IMR-90 (cell line): ENCODE measurements at regions not wholly inside any gene's neighbourhood (a gene's known extent, or its start where the extent isn't known, plus 50 kb on each side); places are given as distances from the start of the nearest gene placed in this dataset.

Source experiments
- ATAC-seq: fragments of 200-7000 bp; cut with Tn5 transposase; 2 replicates; pipeline ENCODE4 v1.9.1; 2020; ENCODE audit warnings: low read depth, mild to moderate bottlenecking, moderate library complexity
- BruUV-seq: library from RNA; stranded (reverse); fragments of 400-500 nt; replicated peaks from 2 replicates; lab custom pipeline; 2021; lab: Mats Ljungman, UMichigan
- CTCF ChIA-PET: fragments of 300-600 bp; formaldehyde crosslinking; extraction: SDS; loops from one replicate; lab custom pipeline; 2021; ENCODE audit warnings: antibody characterized with exemption; lab: Yijun Ruan, JAX
- POLR2A ChIA-PET: fragments of 300-600 bp; sonication (Branson Sonifier 250); formaldehyde crosslinking; loops from one replicate; lab custom pipeline; 2022; ENCODE audit warnings: antibody characterized with exemption; ENCODE audit not compliant: unreplicated experiment; lab: Charles Lee
- DNase-seq: peaks from one replicate; pipeline ENCODE4 v3.0.0; 2013
- H2AFZ ChIP-seq: replicated peaks from 2 replicates; pipeline ENCODE3; 2013; ENCODE audit warnings: low read length, mild to moderate bottlenecking; ENCODE audit not compliant: poor library complexity
- H2AK5ac ChIP-seq: 2 replicates; pipeline ENCODE4 v1.6.1; 2013; ENCODE audit warnings: low read depth, low read length, inconsistent platforms
- H2AK9ac ChIP-seq: replicated peaks from 2 replicates; pipeline ENCODE3; 2013; ENCODE audit warnings: mild to moderate bottlenecking, low read depth, low read length, moderate library complexity; ENCODE audit not compliant: poor library complexity
- H2BK120ac ChIP-seq: 2 replicates; pipeline ENCODE4 v1.6.1; 2013; ENCODE audit warnings: low read depth, low read length, inconsistent platforms
- H2BK15ac ChIP-seq: 3 replicates; pipeline ENCODE4 v1.6.1; 2013; ENCODE audit warnings: low read depth, low read length, inconsistent platforms
- H2BK20ac ChIP-seq: 2 replicates; pipeline ENCODE4 v1.6.1; 2013; ENCODE audit warnings: low read depth, mild to moderate bottlenecking, inconsistent platforms, low read length, moderate library complexity
- H2BK5ac ChIP-seq: 2 replicates; pipeline ENCODE4 v1.6.1; 2013; ENCODE audit warnings: mild to moderate bottlenecking, low read depth, low read length, inconsistent platforms; ENCODE audit not compliant: poor library complexity, severe bottlenecking
- H3K14ac ChIP-seq: replicated peaks from 2 replicates; pipeline ENCODE4 v1.6.1; 2013; ENCODE audit warnings: low read depth, low read length, inconsistent platforms
- H3K18ac ChIP-seq: 2 replicates; pipeline ENCODE4 v1.6.1; 2013; ENCODE audit warnings: low read depth, low read length, control low read depth
- H3K23ac ChIP-seq: 2 replicates; pipeline ENCODE4 v1.6.1; 2013; ENCODE audit warnings: low read depth, low read length, inconsistent platforms
- H3K27ac ChIP-seq: 2 replicates; pipeline ENCODE4 v1.5.1; 2013; ENCODE audit warnings: mild to moderate bottlenecking, control low read depth, low read length; ENCODE audit not compliant: insufficient read depth
- H3K27me3 ChIP-seq: 2 replicates; pipeline ENCODE4 v1.6.1; 2013; ENCODE audit warnings: low read length; ENCODE audit not compliant: control insufficient read depth, insufficient read depth
- H3K36me3 ChIP-seq: 2 replicates; pipeline ENCODE4 v1.6.1; 2013; ENCODE audit warnings: low read length, mixed read lengths; ENCODE audit not compliant: control insufficient read depth, insufficient read depth
- H3K4ac ChIP-seq: 2 replicates; pipeline ENCODE4 v1.6.1; 2013; ENCODE audit warnings: low read depth, low read length, inconsistent platforms
- H3K4me1 ChIP-seq: 2 replicates; pipeline ENCODE4 v1.6.1; 2013; ENCODE audit warnings: low read length, mixed read lengths; ENCODE audit not compliant: control insufficient read depth, insufficient read depth
- H3K4me2 ChIP-seq: 2 replicates; pipeline ENCODE4 v1.6.1; 2013; ENCODE audit warnings: low read depth, mild to moderate bottlenecking, control low read depth, low read length, moderate library complexity
- H3K4me3 ChIP-seq: 2 replicates; pipeline ENCODE4 v1.5.1; 2013; ENCODE audit warnings: low read depth, mild to moderate bottlenecking, control low read depth, low read length, moderate library complexity; ENCODE audit not compliant: insufficient read depth
- H3K56ac ChIP-seq: 2 replicates; pipeline ENCODE4 v1.6.1; 2013; ENCODE audit warnings: low read length, inconsistent platforms; ENCODE audit not compliant: insufficient read depth; ENCODE audit errors: extremely low read depth
- H3K79me1 ChIP-seq, 2 experiments: 2 replicates each; pipeline ENCODE4 v1.6.1; 2013; ENCODE audit warnings: low read length in 2 of 2, inconsistent platforms in 1 of 2, low read depth in 1 of 2
- H3K9ac ChIP-seq: 2 replicates; pipeline ENCODE4 v1.6.1; 2013; ENCODE audit warnings: low read depth, low read length, control low read depth
- H3K9me1 ChIP-seq: 2 replicates; pipeline ENCODE4 v1.6.1; 2013; ENCODE audit warnings: low read length, inconsistent platforms; ENCODE audit not compliant: insufficient read depth
- H3K9me3 ChIP-seq: 2 replicates; pipeline ENCODE4 v1.6.1; 2013; ENCODE audit warnings: low read length; ENCODE audit not compliant: control insufficient read depth, insufficient read depth
- H4K20me1 ChIP-seq: 2 replicates; pipeline ENCODE4 v1.6.1; 2013; ENCODE audit warnings: low read length, inconsistent platforms; ENCODE audit not compliant: insufficient read depth
- H4K5ac ChIP-seq: 2 replicates; pipeline ENCODE4 v1.6.1; 2013; ENCODE audit warnings: mild to moderate bottlenecking, low read depth, low read length, control low read depth
- H4K8ac ChIP-seq, 2 experiments: 2 replicates each; pipeline ENCODE4 v1.6.1; 2013; ENCODE audit warnings: low read depth in 2 of 2, low read length in 2 of 2, control low read depth in 1 of 2, inconsistent platforms in 1 of 2
- H4K91ac ChIP-seq: 2 replicates; pipeline ENCODE4 v1.6.1; 2013; ENCODE audit warnings: low read depth, low read length, inconsistent platforms; ENCODE audit not compliant: insufficient read depth
- MAFK ChIP-seq: IDR thresholded peaks from 2 replicates; pipeline ENCODE4 v1.6.1; 2012; ENCODE audit warnings: low read depth, low read length, improper control_type of control experiment
- MXI1 ChIP-seq: IDR thresholded peaks from 2 replicates; pipeline ENCODE4 v1.6.1; 2012; ENCODE audit warnings: low read depth, mild to moderate bottlenecking, low read length, moderate library complexity, borderline replicate concordance
- RAD21 ChIP-seq: IDR thresholded peaks from 2 replicates; pipeline ENCODE4 v1.6.1; 2012; ENCODE audit warnings: low read length, improper control_type of control experiment
- RFX5 ChIP-seq: IDR thresholded peaks from 2 replicates; pipeline ENCODE4 v1.8.0; 2012; ENCODE audit warnings: low read depth, mild to moderate bottlenecking, low read length, moderate library complexity
- SMC3 ChIP-seq: fragments of 150-350 bp; IDR thresholded peaks from 2 replicates; pipeline ENCODE4 v1.6.1; 2016; ENCODE audit warnings: low read depth, mild to moderate bottlenecking, antibody characterized with exemption, low read length, moderate library complexity
- WGBS, 2 experiments: methylation state at CpG; one replicate each; pipeline versions ENCODE4 v1.1.5 to v1.1.7; 2013; ENCODE audit warnings: missing lambda C conversion rate in 2 of 2; ENCODE audit not compliant: insufficient read length in 1 of 2; ENCODE audit errors: extremely low coverage in 2 of 2; 5-methylcytosine and 5-hydroxymethylcytosine counted together
- dilution Hi-C: fragments of 300-500 bp; cut with HindIII; formaldehyde crosslinking; loops from one replicate; pipeline ENCODE4 v1.14.3; 2018; ENCODE audit warnings: low sequenced_read_pairs; ENCODE audit not compliant: unreplicated experiment
- in situ Hi-C: fragments of 300-500 bp; cut with MboI; formaldehyde crosslinking; loops from 3 replicates; pipeline ENCODE4 v1.14.3; 2019; ENCODE audit warnings: low sequenced_read_pairs, inconsistent platforms, mixed read lengths
- intact Hi-C: fragments of 100-400 bp; cut with micrococcal nuclease; formaldehyde crosslinking; loops from 2 replicates; pipeline ENCODE4 v1.10.0; 2022
- TF ChIP-seq, protein P1 (sequence below): conservative IDR thresholded peaks from 2 replicates; pipeline ENCODE4 v1.5.1; 2012; ENCODE audit warnings: mild to moderate bottlenecking, low read depth, low read length, improper control_type of control experiment
- TF ChIP-seq, protein P2 (sequence below): fragments of 150-350 bp; IDR thresholded peaks from 2 replicates; pipeline ENCODE4 v1.6.1; 2016; ENCODE audit warnings: low read depth, mild to moderate bottlenecking, low read length, moderate library complexity, borderline replicate concordance

DNA sequence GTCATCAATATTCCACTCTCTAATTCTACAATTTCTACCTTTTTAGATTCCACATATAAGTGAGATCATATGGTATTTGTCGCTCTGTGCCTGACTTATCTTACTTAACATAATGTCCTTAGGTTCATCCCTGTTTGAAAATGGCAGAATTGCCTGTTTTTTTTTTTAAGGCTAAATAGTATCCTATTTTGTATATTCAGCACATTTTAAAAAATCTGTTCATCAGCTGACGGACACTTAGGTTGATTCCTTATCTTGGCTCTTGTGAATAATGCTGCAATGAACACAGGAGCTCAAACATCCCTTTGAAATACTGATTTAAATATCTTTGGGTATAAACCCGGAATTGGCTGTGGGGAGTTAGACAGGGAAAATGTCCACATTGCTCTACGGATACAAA is 326.7 kb upstream of the THBS1 start:
- TF ChIP-seq SMC3 (no peak), RAD21 (no peak), RFX5 (no peak), MXI1 (no peak), MAFK (peak; percentile 66)
- TF ChIP-seq, protein P1, sequence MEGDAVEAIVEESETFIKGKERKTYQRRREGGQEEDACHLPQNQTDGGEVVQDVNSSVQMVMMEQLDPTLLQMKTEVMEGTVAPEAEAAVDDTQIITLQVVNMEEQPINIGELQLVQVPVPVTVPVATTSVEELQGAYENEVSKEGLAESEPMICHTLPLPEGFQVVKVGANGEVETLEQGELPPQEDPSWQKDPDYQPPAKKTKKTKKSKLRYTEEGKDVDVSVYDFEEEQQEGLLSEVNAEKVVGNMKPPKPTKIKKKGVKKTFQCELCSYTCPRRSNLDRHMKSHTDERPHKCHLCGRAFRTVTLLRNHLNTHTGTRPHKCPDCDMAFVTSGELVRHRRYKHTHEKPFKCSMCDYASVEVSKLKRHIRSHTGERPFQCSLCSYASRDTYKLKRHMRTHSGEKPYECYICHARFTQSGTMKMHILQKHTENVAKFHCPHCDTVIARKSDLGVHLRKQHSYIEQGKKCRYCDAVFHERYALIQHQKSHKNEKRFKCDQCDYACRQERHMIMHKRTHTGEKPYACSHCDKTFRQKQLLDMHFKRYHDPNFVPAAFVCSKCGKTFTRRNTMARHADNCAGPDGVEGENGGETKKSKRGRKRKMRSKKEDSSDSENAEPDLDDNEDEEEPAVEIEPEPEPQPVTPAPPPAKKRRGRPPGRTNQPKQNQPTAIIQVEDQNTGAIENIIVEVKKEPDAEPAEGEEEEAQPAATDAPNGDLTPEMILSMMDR: no peak
- TF ChIP-seq, protein P2, sequence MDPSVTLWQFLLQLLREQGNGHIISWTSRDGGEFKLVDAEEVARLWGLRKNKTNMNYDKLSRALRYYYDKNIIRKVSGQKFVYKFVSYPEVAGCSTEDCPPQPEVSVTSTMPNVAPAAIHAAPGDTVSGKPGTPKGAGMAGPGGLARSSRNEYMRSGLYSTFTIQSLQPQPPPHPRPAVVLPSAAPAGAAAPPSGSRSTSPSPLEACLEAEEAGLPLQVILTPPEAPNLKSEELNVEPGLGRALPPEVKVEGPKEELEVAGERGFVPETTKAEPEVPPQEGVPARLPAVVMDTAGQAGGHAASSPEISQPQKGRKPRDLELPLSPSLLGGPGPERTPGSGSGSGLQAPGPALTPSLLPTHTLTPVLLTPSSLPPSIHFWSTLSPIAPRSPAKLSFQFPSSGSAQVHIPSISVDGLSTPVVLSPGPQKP: no peak
- in situ Hi-C loops: no loop called here

More for the DNA sequence above, 326.7 kb upstream of the THBS1 start:
- no peaks in the 10 kb centered on the region for H4K20me1 ChIP-seq
- H3K4me3 ChIP-seq: no peak overlapping the region
- no peak overlapping the region for H2BK120ac ChIP-seq
- H3K36me3 ChIP-seq: no peaks in the 10 kb centered on the region
- H4K91ac ChIP-seq: no peak overlapping the region
- H2BK5ac ChIP-seq: no peak overlapping the region
- H2BK20ac ChIP-seq: no peak overlapping the region
- no peak overlapping the region for H4K8ac ChIP-seq
- no peak overlapping the region for H3K14ac ChIP-seq
- WGBS, 2 experiments: no CpG with 5 or more reads among the region's 4 CpGs
- no peaks in the 10 kb centered on the region for H3K27me3 ChIP-seq
- peaks cover 8% of the 10 kb centered on the region; the same call in 1 of the 2 replicates for H3K9me1 ChIP-seq
- H3K56ac ChIP-seq: no peak overlapping the region
- no peak overlapping the region for H2AFZ ChIP-seq
- H3K9ac ChIP-seq: no peak overlapping the region
- no peak overlapping the region for H3K4me2 ChIP-seq
- H3K4me1 ChIP-seq: peaks cover 9% of the 10 kb centered on the region
- CTCF ChIA-PET: no interaction called here
- 0 out of 2 replicates have a peak overlapping the region, but pooled peaks have one; percentile 9 for H2AK5ac ChIP-seq
- DNase-seq (no peak), ATAC-seq (no peak)
- no peak overlapping the region for H4K5ac ChIP-seq
- no peak overlapping the region for H3K27ac ChIP-seq
- H3K18ac ChIP-seq: no peak overlapping the region
- no TSS peak for BruUV-seq
- POLR2A ChIA-PET: no interaction called here
- intact Hi-C loops (no loop called here), dilution Hi-C loops (no loop called here)
- no peak overlapping the region for H2AK9ac ChIP-seq
- H3K4ac ChIP-seq: no peak overlapping the region
- no peak overlapping the region for H3K23ac ChIP-seq
- H3K9me3 ChIP-seq: no peaks in the 10 kb centered on the region
- H3K79me1 ChIP-seq: peaks cover 0 to 5% of the 10 kb centered on the region in 2 experiments; a peak in 1 of 4 replicates
- no peak overlapping the region for H2BK15ac ChIP-seq
